Esophagus muscularis mucosa (tissue), 4 donors: ENCODE measurements at regions not wholly inside any gene's neighbourhood (a gene's known extent, or its start where the extent isn't known, plus 50 kb on each side); places are given as distances from the start of the nearest gene placed in this dataset.

Source experiments
- DNase-seq: peaks from one replicate; pipeline ENCODE4 v3.0.0-alpha.2; 2017; ENCODE audit errors: extremely low spot score
- H3K27ac ChIP-seq, 4 donors: fragments of 200-600 bp; sonication (generic); replicated peaks in 1 of 4; 1 replicate in 3 of 4; 2 replicates in 1 of 4; pipeline ENCODE4 v1.5.1; 2016 to 2019; ENCODE audit warnings: mild to moderate bottlenecking in 1 of 4
- H3K27me3 ChIP-seq, 4 donors: fragments of 200-600 bp; sonication (generic); one replicate each; pipeline versions ENCODE4 v1.5.1 to v1.6.0; 2016 to 2019
- H3K36me3 ChIP-seq, 4 donors: fragments of 200-600 bp; sonication (generic); one replicate each; pipeline ENCODE4 v1.5.1; 2016 to 2019
- H3K4me1 ChIP-seq, 4 donors: fragments of 200-600 bp; sonication (generic); one replicate each; pipeline ENCODE4 v1.5.1; 2016 to 2019
- H3K4me3 ChIP-seq, 4 donors: fragments of 200-600 bp; sonication (generic); 1 replicate in 2 of 4; 2 replicates in 2 of 4; pipeline ENCODE4 v1.5.1; 2016 to 2019; ENCODE audit warnings: mild to moderate bottlenecking in 4 of 4, moderate library complexity in 1 of 4
- H3K9me3 ChIP-seq, 4 donors: fragments of 200-600 bp; sonication (generic); 1 replicate in 3 of 4; 2 replicates in 1 of 4; pipeline ENCODE4 v1.5.1; 2016 to 2019
- EP300 ChIP-seq: sonication (generic); formaldehyde crosslinking; IDR thresholded peaks from one replicate; pipeline ENCODE4 v1.6.1; 2017; ENCODE audit warnings: antibody characterized with exemption
- POLR2A ChIP-seq: fragments of 450-650 bp; IDR thresholded peaks from one replicate; pipeline ENCODE4 v1.6.1; 2017; ENCODE audit warnings: antibody characterized with exemption, moderate library complexity, mild to moderate bottlenecking, low read depth
- POLR2AphosphoS5 ChIP-seq, 2 donors: sonication (generic); formaldehyde crosslinking; IDR thresholded peaks; one replicate each; pipeline ENCODE4 v1.6.1; 2017; ENCODE audit warnings: antibody characterized with exemption in 2 of 2
- WGBS: methylation state at CpG from one replicate; pipeline ENCODE4 v1.1.5; 2018; 5-methylcytosine and 5-hydroxymethylcytosine counted together
- intact Hi-C: fragments of 100-400 bp; cut with DNase I; formaldehyde crosslinking; loops from one replicate; pipeline ENCODE4 v1.15.1; 2023
- TF ChIP-seq, protein P1 (sequence below), 3 experiments: fragments of 200-600 bp in 2 of 3; fragments of 450-650 bp in 1 of 3; sonication (generic) in 2 of 3; IDR thresholded peaks; one replicate each; pipeline ENCODE4 v1.5.1; 2017 to 2019; ENCODE audit warnings: antibody characterized with exemption in 3 of 3, mild to moderate bottlenecking in 2 of 3, moderate library complexity in 1 of 3

DNA sequence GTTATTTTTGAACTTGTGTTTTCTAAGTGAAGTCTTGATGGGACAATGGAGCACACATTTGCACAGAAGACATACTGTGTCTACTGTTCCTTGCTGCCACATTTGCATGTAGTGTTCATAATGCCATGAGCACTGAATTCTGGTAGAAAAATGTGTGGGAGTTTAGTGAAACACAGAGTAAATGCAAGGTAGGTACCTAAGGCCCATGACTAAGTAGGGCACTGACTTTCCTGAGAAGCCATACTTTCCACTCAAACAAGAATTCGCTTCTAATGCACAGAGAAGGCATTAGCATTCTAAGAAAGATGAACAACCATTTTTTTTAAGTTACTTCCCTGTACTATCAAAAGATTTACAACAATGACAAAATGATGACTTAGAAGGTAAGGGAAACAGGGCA lies 282.2 kb downstream of the MAN2A1 start:
- Histone ChIP-seq H3K9me3 (no peaks in the 10 kb centered on the region), H3K4me1 (no peaks in the 10 kb centered on the region), H3K4me3 (no peak overlapping the region), H3K36me3 (no peaks in the 10 kb centered on the region), H3K27me3 (no peaks in the 10 kb centered on the region), H3K27ac (no peak overlapping the region)
- TF ChIP-seq POLR2A (no peak), POLR2AphosphoS5 (IDR thresholded peaks at IDR 0.05) (no peak), EP300 (no peak)
- TF ChIP-seq, protein P1, sequence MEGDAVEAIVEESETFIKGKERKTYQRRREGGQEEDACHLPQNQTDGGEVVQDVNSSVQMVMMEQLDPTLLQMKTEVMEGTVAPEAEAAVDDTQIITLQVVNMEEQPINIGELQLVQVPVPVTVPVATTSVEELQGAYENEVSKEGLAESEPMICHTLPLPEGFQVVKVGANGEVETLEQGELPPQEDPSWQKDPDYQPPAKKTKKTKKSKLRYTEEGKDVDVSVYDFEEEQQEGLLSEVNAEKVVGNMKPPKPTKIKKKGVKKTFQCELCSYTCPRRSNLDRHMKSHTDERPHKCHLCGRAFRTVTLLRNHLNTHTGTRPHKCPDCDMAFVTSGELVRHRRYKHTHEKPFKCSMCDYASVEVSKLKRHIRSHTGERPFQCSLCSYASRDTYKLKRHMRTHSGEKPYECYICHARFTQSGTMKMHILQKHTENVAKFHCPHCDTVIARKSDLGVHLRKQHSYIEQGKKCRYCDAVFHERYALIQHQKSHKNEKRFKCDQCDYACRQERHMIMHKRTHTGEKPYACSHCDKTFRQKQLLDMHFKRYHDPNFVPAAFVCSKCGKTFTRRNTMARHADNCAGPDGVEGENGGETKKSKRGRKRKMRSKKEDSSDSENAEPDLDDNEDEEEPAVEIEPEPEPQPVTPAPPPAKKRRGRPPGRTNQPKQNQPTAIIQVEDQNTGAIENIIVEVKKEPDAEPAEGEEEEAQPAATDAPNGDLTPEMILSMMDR (IDR thresholded peaks at IDR 0.05), result no peak
- intact Hi-C loops, result no loop called here
- WGBS, result 95% methylated on average over 1 of the region's 1 CpG
- no peak for DNase-seq

DNA sequence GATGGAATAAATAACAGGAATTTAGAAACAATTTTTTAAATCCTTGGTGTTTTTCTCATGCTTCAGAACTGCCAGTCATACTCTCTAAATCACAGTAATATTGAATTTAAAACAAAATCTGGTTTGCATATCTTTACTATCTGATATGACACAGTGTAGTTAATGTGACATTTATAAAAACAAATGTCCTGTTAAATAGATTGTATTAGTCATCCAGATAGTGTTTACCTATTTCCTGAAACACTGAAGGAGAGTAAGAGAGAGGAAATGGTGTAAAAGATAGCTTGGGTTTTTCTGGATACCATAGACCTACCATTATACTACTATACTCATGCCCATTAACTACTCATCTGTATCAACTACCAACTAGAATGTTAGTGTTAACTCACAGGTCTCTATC lies 292.3 kb downstream of the MAN2A1 start:
- H3K9me3 ChIP-seq, result no peaks in the 10 kb centered on the region
- no peaks in the 10 kb centered on the region for H3K36me3 ChIP-seq
- no peaks in the 10 kb centered on the region for H3K4me1 ChIP-seq
- H3K4me3 ChIP-seq, result no peak overlapping the region
- TF ChIP-seq POLR2AphosphoS5 (IDR thresholded peaks at IDR 0.05), result no peak
- no peak for TF ChIP-seq POLR2A
- H3K27me3 ChIP-seq, result no peaks in the 10 kb centered on the region
- intact Hi-C loops, result no loop called here
- no peak for DNase-seq
- no peak overlapping the region for H3K27ac ChIP-seq

DNA sequence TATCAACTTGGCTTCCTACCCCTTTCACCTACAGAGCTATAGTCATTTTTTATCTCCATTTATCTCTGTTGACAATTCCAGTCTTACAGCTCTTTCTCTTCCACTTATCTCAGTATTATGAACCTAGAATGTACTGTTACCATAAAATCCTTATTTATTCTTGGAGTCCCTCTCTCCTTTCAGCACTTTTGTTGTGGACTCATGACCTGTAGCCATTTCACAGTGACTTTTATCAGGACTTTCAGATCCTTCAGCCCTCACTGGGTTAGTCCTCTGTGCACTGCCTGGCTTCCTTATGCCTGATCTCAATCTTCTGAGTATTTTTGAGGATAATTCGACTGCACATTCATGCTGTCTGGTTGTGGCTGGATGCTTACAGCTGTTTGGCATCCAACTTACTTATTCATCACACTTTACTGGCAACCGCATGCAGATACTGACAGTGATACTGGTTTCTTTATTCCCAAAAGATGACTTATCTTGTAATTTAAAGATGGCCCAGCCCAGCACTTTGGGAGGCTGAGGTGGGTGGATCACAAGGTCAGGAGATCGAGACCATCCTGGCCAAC lies 293.3 kb downstream of the MAN2A1 start:
- H3K27me3 ChIP-seq, result no peaks in the 10 kb centered on the region
- no peaks in the 10 kb centered on the region for H3K9me3 ChIP-seq
- 84% methylated on average over 3 of the region's 3 CpGs for WGBS
- peaks cover 0 to 8% (median 3%) of the 10 kb centered on the region in 4 donors for H3K4me1 ChIP-seq
- no peak overlapping the region for H3K4me3 ChIP-seq
- no peak for DNase-seq
- no peak overlapping the region for H3K27ac ChIP-seq
- no peaks in the 10 kb centered on the region for H3K36me3 ChIP-seq
- intact Hi-C loops, result no loop called here
- TF ChIP-seq EP300 (no peak), POLR2A (no peak), POLR2AphosphoS5 (IDR thresholded peaks at IDR 0.05) (no peak)
- TF ChIP-seq, protein P1 (IDR thresholded peaks at IDR 0.05), result no peak

DNA sequence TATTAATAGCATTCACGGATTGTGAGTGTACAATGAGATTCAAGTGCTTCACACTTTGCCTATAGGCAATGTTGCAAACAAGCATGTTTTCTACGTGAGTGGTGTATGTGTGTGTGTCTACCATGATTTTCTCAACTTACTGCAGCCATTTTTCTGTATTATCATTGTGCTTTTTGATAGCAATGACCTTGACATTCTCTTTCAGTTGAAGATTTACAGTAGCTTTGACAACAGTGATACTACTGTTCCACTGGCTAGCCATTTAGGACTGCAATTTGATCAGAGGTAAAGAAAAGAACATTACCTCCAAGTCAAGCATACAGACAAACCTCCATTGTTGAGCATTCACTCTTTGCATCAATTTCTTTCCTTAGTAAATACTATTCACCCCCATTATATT lies 297.0 kb downstream of the MAN2A1 start:
- TF ChIP-seq POLR2AphosphoS5 (IDR thresholded peaks at IDR 0.05) (no peak), POLR2A (no peak), EP300 (no peak)
- TF ChIP-seq, protein P1 (IDR thresholded peaks at IDR 0.05), result no peak
- DNase-seq, result no peak
- no peaks in the 10 kb centered on the region for H3K36me3 ChIP-seq
- H3K9me3 ChIP-seq, result no peaks in the 10 kb centered on the region
- no peak overlapping the region for H3K4me3 ChIP-seq
- H3K27me3 ChIP-seq, result no peaks in the 10 kb centered on the region
- intact Hi-C loops, result no loop called here
- 94% methylated on average over 2 of the region's 2 CpGs for WGBS
- no peak overlapping the region for H3K27ac ChIP-seq
- peaks cover 0 to 14% (median 3%) of the 10 kb centered on the region in 4 donors for H3K4me1 ChIP-seq

DNA sequence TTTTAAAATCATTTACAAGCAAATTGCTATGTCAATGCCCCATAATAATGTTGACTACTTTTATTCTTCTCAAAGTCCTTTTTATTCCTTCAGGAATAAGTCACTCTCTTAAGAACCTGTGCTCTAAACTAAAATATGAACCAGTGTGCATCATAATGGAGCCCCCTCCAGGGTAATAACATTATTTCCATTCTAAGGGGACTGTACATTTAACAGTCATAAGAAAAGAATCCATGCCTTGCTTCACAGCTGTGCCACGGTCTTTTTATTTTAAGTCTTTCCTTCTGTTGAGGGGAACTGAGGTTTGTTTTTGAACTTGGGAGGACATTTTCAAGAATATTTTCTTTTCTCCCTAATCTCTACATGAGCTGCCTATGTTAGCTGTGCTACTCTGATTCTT lies 297.6 kb downstream of the MAN2A1 start:
- Histone ChIP-seq H3K27me3 (no peaks in the 10 kb centered on the region), H3K4me1 (peaks cover 0 to 14% (median 3%) of the 10 kb centered on the region in 4 donors), H3K9me3 (no peaks in the 10 kb centered on the region), H3K4me3 (no peak overlapping the region), H3K36me3 (no peaks in the 10 kb centered on the region), H3K27ac (no peak overlapping the region)
- DNase-seq, result no peak
- 0% methylated on average over 1 of the region's 1 CpG for WGBS
- no peak for TF ChIP-seq POLR2A
- TF ChIP-seq, protein P1 (IDR thresholded peaks at IDR 0.05), result no peak
- no peak for TF ChIP-seq POLR2AphosphoS5 (IDR thresholded peaks at IDR 0.05)
- no peak for TF ChIP-seq EP300
- intact Hi-C loops, result no loop called here
